22Rv1 (cell line): ENCODE measurements at regions not wholly inside any gene's neighbourhood (a gene's known extent, or its start where the extent isn't known, plus 50 kb on each side); places are given as distances from the start of the nearest gene placed in this dataset.

Experiments used
- CTCF ChIP-seq: fragments of 450-650 bp; IDR thresholded peaks from 2 replicates; pipeline ENCODE4 v1.5.1; 2017; ENCODE audit warnings: mild to moderate bottlenecking
- ZFX ChIP-seq: fragments of 450-650 bp; IDR thresholded peaks from 2 replicates; pipeline ENCODE4 v1.6.1; 2017; ENCODE audit warnings: antibody characterized with exemption, borderline replicate concordance

GRCh38 chr18:49730951-49731391, 82.4 kb downstream of the ACAA2 start:
- TF ChIP-seq CTCF = no peak
- TF ChIP-seq ZFX = no peak
